Upper lobe of left lung (tissue), 6 donors: ENCODE measurements at regions not wholly inside any gene's neighbourhood (a gene's known extent, or its start where the extent isn't known, plus 50 kb on each side); places are given as distances from the start of the nearest gene placed in this dataset.
"Not testable (repeated sequence)": the region's sequence is repeated elsewhere in the genome, so short reads cannot be mapped to it uniquely, and the experiment has no call there.

Source experiments
- ATAC-seq, 2 donors: fragments of 200-7000 bp; cut with Tn5 transposase; one replicate each; pipeline ENCODE4 v1.9.1; 2022; ENCODE audit warnings: mild to moderate bottlenecking in 2 of 2, moderate library complexity in 2 of 2; ENCODE audit not compliant: low FRiP score in 2 of 2
- DNase-seq, 2 donors: peaks; one replicate each; pipeline ENCODE4 v3.0.0-alpha.2; 2019 to 2020
- H3K27ac ChIP-seq, 4 donors: fragments of 200-600 bp; sonication (generic); one replicate each; pipeline ENCODE4 v1.5.1; 2016 to 2019
- H3K27me3 ChIP-seq, 4 donors: fragments of 200-600 bp; sonication (generic); one replicate each; pipeline ENCODE4 v1.5.1; 2017 to 2019
- H3K36me3 ChIP-seq, 4 donors: fragments of 200-600 bp; sonication (generic); one replicate each; pipeline ENCODE4 v1.5.1; 2016 to 2019
- H3K4me1 ChIP-seq, 4 donors: fragments of 200-600 bp; sonication (generic); one replicate each; pipeline ENCODE4 v1.5.1; 2018 to 2019
- H3K4me3 ChIP-seq, 4 donors: fragments of 200-600 bp; sonication (generic); one replicate each; pipeline ENCODE4 v1.5.1; 2017 to 2019; ENCODE audit warnings: mild to moderate bottlenecking in 2 of 4, moderate library complexity in 1 of 4
- H3K9me3 ChIP-seq, 4 donors: fragments of 200-600 bp; sonication (generic); one replicate each; pipeline ENCODE4 v1.5.1; 2018 to 2019
- CTCF ChIP-seq, 6 experiments: fragments of 450-650 bp in 4 of 6; fragments of 200-600 bp in 2 of 6; sonication (generic) in 2 of 6; IDR thresholded peaks; one replicate each; pipeline ENCODE4 v1.5.1; 2016 to 2019; ENCODE audit warnings: antibody characterized with exemption in 6 of 6
- EP300 ChIP-seq, 4 donors: sonication (generic); formaldehyde crosslinking; IDR thresholded peaks; one replicate each; pipeline ENCODE4 v1.5.1; 2017; ENCODE audit warnings: antibody characterized with exemption in 4 of 4, control low read depth in 2 of 4
- POLR2A ChIP-seq, 4 donors: fragments of 450-650 bp; IDR thresholded peaks; one replicate each; pipeline ENCODE4 v1.5.1; 2016 to 2017; ENCODE audit warnings: antibody characterized with exemption in 4 of 4, mild to moderate bottlenecking in 2 of 4
- POLR2AphosphoS5 ChIP-seq, 2 donors: sonication (generic); formaldehyde crosslinking; IDR thresholded peaks; one replicate each; pipeline ENCODE4 v1.5.1; 2017; ENCODE audit warnings: antibody characterized with exemption in 2 of 2
- WGBS, 2 donors: methylation state at CpG; one replicate each; pipeline ENCODE4 v1.1.5; 2017 to 2018; 5-methylcytosine and 5-hydroxymethylcytosine counted together
- donor health status: DM: no; HTN: no; CAD: no; lungs with moderate emphysema.
- donor health status: DM: no; HTN: yes; CAD: no; lungs with severe emphysema.

GRCh38 chrX:114058988-114059418 is 524.9 kb upstream of the HTR2C start:
- TF ChIP-seq EP300 (IDR thresholded peaks at IDR 0.05) = no peak
- H3K4me1 ChIP-seq = no peaks in the 10 kb centered on the region
- no peak for ATAC-seq
- WGBS, 2 donors = 60 to 66% methylated on average over 9 to 15 of the region's 15 CpGs
- H3K27ac ChIP-seq = no peak overlapping the region
- DNase-seq = no peak
- H3K9me3 ChIP-seq = no peaks in the 10 kb centered on the region
- H3K36me3 ChIP-seq = no peaks in the 10 kb centered on the region
- no peaks in the 10 kb centered on the region for H3K27me3 ChIP-seq
- no peak overlapping the region for H3K4me3 ChIP-seq

- not testable (repeated sequence) for H3K9me3 ChIP-seq, H3K27me3 ChIP-seq, H3K36me3 ChIP-seq, H3K4me3 ChIP-seq, ATAC-seq, H3K4me1 ChIP-seq, H3K27ac ChIP-seq, DNase-seq
- WGBS, 2 donors = 80 to 92% methylated on average over 10 to 11 of the region's 11 CpGs
Observed at GRCh38 chrX:114057422-114057821, 526.5 kb upstream of the HTR2C start.

GRCh38 chrX:114051667-114052315 is 532.1 kb upstream of the HTR2C start:
- H3K27ac ChIP-seq = no peak overlapping the region

GRCh38 chrX:114050075-114050796 is 533.6 kb upstream of the HTR2C start:
- TF ChIP-seq EP300 (IDR thresholded peaks at IDR 0.05) (no peak), CTCF (IDR thresholded peaks at IDR 0.05) (no peak)
- WGBS, 2 donors = 84 to 92% methylated on average over 5 to 7 of the region's 7 CpGs

More at GRCh38 chrX:114051667-114052315, 532.1 kb upstream of the HTR2C start:
- TF ChIP-seq POLR2A (IDR thresholded peaks at IDR 0.05) (no peak), POLR2AphosphoS5 (IDR thresholded peaks at IDR 0.05) (no peak), CTCF (IDR thresholded peaks at IDR 0.05) (no peak), EP300 (IDR thresholded peaks at IDR 0.05) (no peak)
- H3K4me1 ChIP-seq = no peaks in the 10 kb centered on the region
- H3K36me3 ChIP-seq = no peaks in the 10 kb centered on the region
- no peak overlapping the region for H3K4me3 ChIP-seq
- no peaks in the 10 kb centered on the region for H3K27me3 ChIP-seq
- 79 to 80% methylated on average over 4 of the region's 4 CpGs for WGBS, 2 donors
- DNase-seq = no peak
- no peak for ATAC-seq
- no peaks in the 10 kb centered on the region for H3K9me3 ChIP-seq

GRCh38 chrX:114049063-114049462 is 534.8 kb upstream of the HTR2C start:
- no peaks in the 10 kb centered on the region for H3K9me3 ChIP-seq
- TF ChIP-seq CTCF (IDR thresholded peaks at IDR 0.05) = no peak
- TF ChIP-seq EP300 (IDR thresholded peaks at IDR 0.05) = no peak
- H3K4me1 ChIP-seq = no peaks in the 10 kb centered on the region
- WGBS, 2 donors = 78 to 87% methylated on average over 3 of the region's 3 CpGs
- no peak for DNase-seq
- no peaks in the 10 kb centered on the region for H3K27me3 ChIP-seq
- no peak overlapping the region for H3K4me3 ChIP-seq
- H3K27ac ChIP-seq = no peak overlapping the region
- H3K36me3 ChIP-seq = no peaks in the 10 kb centered on the region
- ATAC-seq = no peak

More at GRCh38 chrX:114050075-114050796, 533.6 kb upstream of the HTR2C start:
- Histone ChIP-seq H3K36me3 (no peaks in the 10 kb centered on the region), H3K9me3 (no peaks in the 10 kb centered on the region), H3K4me3 (no peak overlapping the region), H3K27ac (no peak overlapping the region), H3K4me1 (no peaks in the 10 kb centered on the region), H3K27me3 (no peaks in the 10 kb centered on the region)
- DNase-seq (no peak), ATAC-seq (no peak)

- no peak for DNase-seq
- Histone ChIP-seq H3K36me3 (no peaks in the 10 kb centered on the region), H3K4me3 (no peak overlapping the region), H3K27ac (no peak overlapping the region), H3K9me3 (no peaks in the 10 kb centered on the region), H3K4me1 (no peaks in the 10 kb centered on the region), H3K27me3 (no peaks in the 10 kb centered on the region)
- ATAC-seq = no peak
- no peak for TF ChIP-seq CTCF (IDR thresholded peaks at IDR 0.05)
- no peak for TF ChIP-seq POLR2A (IDR thresholded peaks at IDR 0.05)
- TF ChIP-seq POLR2AphosphoS5 (IDR thresholded peaks at IDR 0.05) = no peak
- no peak for TF ChIP-seq EP300 (IDR thresholded peaks at IDR 0.05)
- 50 to 58% methylated on average over 6 to 7 of the region's 7 CpGs for WGBS, 2 donors
Observed at GRCh38 chrX:114047558-114047957, 536.3 kb upstream of the HTR2C start.
